ENCODE measurements at regions not wholly inside any gene's neighbourhood (a gene's known extent, or its start where the extent isn't known, plus 50 kb on each side); places are given as distances from the start of the nearest gene placed in this dataset.
"Not testable (repeated sequence)": the region's sequence is repeated elsewhere in the genome, so short reads cannot be mapped to it uniquely, and the experiment has no call there.

DNA sequence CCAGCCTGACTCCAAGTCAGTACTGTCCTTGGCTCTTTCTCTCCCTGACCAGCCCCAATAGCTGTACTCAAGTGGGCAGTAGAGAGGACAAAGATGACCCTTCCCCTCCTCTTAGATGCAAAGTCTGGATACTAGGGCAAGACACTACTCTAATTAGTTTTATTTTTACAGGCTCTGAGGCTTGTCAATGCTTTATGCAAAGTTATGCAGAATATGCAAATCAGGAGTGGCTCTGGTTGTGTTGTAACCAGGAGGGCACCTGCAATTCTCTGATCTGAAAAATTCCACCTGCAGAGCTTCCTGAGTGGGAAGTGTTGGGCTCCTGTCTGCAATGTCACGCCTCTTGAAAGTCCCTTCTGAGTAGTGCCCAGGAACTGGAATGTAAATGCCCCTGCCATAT, 201.5 kb downstream of the RGS3 start:
- DNase-seq (ENCODE audit: low spot score): no peak

GRCh38 chr9:113665756-113666155, 202.2 kb downstream of the RGS3 start:
- DNase-seq (ENCODE audit: low spot score): no peak

DNA sequence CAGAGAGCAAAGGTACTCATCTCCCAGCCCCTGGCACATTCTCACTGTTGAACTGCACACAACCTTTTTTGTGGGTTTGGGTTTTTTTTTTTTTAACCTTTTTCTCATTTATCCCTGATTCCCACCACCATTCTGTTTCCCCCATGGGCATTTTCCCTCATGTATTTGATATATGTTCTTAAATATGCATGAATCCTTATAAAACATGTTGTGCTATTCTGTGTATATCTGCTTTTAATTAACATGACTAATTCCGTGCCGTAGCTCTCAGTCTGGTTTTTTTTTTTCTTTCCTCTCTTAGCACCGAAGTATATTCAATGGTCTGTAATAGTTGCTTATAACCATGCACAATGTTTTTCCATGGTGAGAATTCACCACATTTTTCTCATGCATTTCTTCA, 204.5 kb downstream of the RGS3 start:
- no peak for DNase-seq (ENCODE audit: low spot score)

- no peak for DNase-seq (ENCODE audit: low spot score)
Observed at GRCh38 chr9:113669522-113670115, 206.1 kb downstream of the RGS3 start.

DNA sequence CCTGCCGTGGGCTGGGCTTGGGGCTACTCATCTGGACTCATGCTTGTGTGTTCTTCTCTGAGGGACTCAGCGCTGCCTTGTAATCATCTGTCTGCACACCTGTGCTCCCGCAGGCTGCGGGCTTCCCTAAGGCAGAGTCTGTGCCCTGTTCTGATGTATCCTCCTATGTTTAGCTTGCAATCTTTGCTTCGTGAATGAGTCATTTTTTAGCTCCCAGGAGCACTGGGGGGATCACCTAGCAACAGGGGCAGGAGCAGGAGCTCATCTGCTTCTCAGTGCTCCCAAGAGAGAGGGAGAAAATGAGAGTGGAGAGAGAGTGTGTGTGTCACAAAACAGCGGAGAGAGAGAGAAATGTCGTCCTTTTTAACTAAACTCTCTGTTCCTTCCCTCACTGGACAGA, 202.4 kb upstream of the ZNF618 start:
- DNase-seq (ENCODE audit: low spot score): no peak

GRCh38 chr9:113674436-113674835, 201.7 kb upstream of the ZNF618 start:
- no peak for DNase-seq (ENCODE audit: low spot score)

- DNase-seq (ENCODE audit: low spot score): no peak
Observed at GRCh38 chr9:113675475-113675941, 200.6 kb upstream of the ZNF618 start.

DNA sequence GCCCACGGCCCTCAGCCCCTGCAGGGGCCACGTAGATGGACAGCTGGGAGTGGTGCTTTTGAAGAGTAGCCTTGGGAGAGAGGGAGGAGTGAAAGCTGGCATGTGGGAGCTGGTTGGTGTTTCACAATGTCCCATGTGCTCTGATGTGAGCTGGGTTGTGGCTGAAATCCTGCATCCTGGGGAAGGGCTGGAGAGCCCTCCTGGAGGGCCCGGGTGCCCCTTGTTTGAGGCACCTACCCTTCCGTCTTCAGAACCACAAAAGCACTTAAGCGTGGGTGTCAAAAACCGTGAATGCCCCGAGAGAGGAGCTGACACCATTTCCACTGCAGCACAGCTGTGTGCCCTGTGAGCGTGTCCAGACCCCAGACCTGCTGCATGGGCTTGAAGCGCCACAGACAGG, 199.1 kb upstream of the ZNF618 start:
- DNase-seq (ENCODE audit: low spot score): no peak

DNA sequence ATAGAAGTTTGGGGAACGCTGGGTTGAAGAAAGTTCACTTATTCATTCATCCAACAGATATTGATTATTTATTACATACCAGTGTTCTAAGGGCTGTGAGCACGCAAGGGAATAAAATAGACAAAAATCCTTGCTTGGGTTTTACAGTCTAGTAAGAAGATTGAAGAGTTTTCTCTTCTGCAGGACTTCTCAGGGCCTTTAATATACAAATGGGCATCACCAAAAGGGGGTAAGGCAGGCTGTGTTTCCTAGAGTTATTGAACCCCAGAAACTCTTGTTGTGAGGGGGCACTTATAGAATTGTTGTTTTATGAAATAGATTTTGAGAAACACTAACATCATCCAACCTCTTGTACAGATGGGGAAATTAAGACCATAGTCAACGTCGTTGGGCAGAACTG, 198.5 kb upstream of the ZNF618 start:
- DNase-seq (ENCODE audit: low spot score): no peak

GRCh38 chr9:113678119-113678858, 197.8 kb upstream of the ZNF618 start:
- DNase-seq (ENCODE audit: low spot score): no peak

DNA sequence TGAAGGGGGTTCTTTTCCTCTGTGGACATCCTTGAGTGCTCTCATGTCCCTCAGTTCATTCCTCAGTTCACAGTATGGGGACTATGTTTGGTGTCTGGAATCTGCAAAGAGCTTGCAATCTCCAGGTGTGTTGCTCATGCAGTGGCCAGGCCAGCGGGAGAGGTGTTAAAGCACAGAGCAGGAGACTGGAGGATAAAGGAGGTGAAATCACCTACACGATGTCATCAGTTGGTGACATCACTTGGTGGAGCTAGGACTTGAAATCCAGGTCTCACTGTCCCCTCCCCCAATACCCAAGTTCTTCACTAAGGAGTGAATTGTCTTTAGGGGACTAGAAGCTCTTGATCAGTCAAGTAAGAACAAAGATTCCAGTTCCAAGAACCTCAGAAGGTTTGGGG, 197.3 kb upstream of the ZNF618 start:
- DNase-seq (ENCODE audit: low spot score): no peak

DNA sequence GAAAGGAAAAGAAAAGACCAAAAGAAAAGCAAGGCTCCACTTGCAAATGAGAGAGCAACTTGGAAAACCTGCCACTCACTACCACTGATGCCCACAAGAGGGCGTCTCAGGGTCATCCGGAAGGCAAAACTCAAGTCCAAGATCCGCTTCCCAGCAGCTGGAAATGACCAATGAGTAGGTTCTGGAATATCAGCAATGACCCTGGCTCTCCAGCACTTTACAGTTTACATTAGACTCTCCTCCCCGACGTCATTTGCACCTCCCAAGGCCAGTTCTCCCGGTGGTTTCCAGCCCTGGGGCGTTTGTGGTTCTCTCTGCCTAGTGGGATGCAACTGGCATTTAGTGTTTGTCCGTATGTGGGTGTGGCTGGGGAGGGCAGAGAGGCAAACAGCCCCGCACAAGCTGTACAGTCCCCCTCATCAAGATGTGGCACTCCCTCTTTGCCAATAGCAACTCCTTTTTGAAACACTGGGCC, 193.8 kb upstream of the ZNF618 start:
- DNase-seq (ENCODE audit: low spot score): peak; percentile 44

DNA sequence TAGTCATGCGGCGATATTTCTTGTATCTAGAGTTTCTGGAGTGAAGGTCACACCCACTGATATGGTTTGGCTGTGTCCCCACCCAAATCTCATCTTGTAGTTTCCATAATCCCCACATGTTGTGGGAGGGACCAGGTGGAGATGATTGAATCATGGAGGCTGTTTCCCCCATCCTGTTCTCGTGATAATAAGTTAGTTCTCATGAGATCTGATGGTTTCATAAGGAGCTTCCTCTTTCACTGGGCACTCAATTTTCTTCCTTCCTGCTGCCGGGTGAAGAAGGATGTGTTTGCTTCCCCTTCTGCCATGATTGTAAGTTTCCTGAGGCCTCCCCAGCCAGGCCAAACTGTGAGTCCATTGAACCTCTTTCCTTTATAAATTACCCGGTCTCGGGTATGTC, 190.5 kb upstream of the ZNF618 start:
- DNase-seq (ENCODE audit: low spot score): not testable (repeated sequence)

- DNase-seq (ENCODE audit: low spot score): no peak
Observed at GRCh38 chr9:113687107-113687679, 188.9 kb upstream of the ZNF618 start.

- DNase-seq (ENCODE audit: low spot score): no peak
Observed at GRCh38 chr9:113687680-113688371, 188.3 kb upstream of the ZNF618 start.

DNA sequence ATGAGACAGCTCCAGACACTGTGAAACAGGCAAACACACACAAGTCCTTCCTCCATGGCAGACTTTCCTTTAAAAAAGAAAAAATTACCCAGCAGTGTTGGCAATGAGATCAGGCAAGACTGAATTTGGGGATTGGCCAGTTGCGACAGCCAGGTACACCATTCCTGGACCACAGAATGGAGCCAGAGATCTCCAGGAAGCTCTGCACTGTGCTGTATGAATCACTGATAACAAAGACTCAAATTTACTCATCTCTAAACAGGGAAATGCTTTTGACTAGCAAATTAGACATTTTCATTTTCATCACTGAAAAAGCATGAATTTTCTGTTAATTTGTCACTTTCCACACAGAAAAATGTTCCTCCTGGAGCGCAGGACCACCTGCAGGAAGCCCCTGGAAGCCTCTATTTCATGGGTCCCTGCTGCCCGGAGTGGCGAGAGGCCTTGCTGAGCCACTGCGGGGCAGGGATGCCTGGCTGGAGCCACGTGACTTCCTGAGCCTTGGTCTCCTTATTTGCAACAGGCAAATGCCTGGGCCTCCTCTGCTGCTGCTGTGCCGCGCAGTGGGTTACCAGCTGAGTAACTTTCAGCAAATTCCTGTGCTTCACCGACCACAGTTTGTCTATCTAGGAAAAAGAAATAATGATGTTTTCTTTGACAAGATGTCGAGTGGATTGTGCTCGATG, 185.9 kb upstream of the ZNF618 start:
- peak; percentile 19 for DNase-seq (ENCODE audit: low spot score)

GRCh38 chr9:113692256-113692655, 183.9 kb upstream of the ZNF618 start:
- no peak for DNase-seq (ENCODE audit: low spot score)

DNA sequence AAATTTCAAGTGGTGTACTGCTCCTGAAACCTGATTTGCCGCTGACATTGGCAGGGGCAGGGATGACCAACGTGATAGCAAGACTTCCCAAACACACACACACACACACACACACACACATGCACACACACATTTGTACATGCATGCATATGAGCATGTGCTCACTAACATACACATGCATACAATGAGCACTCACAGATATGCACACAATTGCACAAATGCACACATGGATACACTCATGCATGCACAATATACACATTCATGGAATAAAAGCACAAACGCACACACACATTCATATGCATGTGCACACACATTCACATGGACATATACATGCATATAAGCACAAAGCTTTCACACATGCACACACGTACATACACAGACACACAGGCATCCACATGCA, 181.2 kb upstream of the ZNF618 start:
- no peak for DNase-seq (ENCODE audit: low spot score)

DNA sequence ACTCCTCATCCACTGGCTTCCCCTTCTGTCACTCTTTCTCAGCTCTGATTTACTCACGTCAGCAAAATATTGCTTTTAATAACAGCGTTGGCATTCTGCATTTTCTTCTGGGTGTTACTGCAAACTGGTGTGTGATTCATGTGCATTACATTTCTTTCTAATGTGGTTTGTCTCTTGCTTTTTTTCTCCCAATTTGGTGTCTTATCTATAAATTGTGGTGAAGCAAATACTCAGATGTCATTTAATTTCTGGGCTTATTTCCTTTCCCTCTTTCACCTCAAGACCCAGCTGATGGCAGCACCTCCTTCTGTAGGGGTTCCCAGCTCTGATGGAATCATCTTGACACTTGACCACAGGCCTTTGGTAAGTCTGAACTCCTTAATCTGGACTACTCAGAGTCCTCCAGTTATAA, 180.7 kb upstream of the ZNF618 start:
- DNase-seq (ENCODE audit: low spot score): no peak

GRCh38 chr9:113695901-113696300, 180.2 kb upstream of the ZNF618 start:
- DNase-seq (ENCODE audit: low spot score): no peak

GRCh38 chr9:113701774-113702755, 174.0 kb upstream of the ZNF618 start:
- no peak for DNase-seq (ENCODE audit: low spot score)

Measured in germinal center (tissue), 1 donor.